ENCODE measurements at regions not wholly inside any gene's neighbourhood (a gene's known extent, or its start where the extent isn't known, plus 50 kb on each side); places are given as distances from the start of the nearest gene placed in this dataset.

GRCh38 chr6:15761045-15761502, 98.2 kb upstream of the DTNBP1 start:
- TF ChIP-seq CTCF (IDR thresholded peaks at IDR 0.05; ENCODE audit: insufficient read depth, low read length): no peak
- DNase-seq (ENCODE audit: low read depth): no peak
- no peak overlapping the region for H3K4me3 ChIP-seq (ENCODE audit: low read depth, low read length)

- TF ChIP-seq CTCF (IDR thresholded peaks at IDR 0.05; ENCODE audit: insufficient read depth, low read length): no peak
- H3K4me3 ChIP-seq (ENCODE audit: low read depth, low read length): no peak overlapping the region
- DNase-seq (ENCODE audit: low read depth): no peak
Observed at GRCh38 chr6:15758631-15759215, 95.9 kb upstream of the DTNBP1 start.

- DNase-seq (ENCODE audit: low read depth): peak; percentile 48
- no peak for TF ChIP-seq CTCF (IDR thresholded peaks at IDR 0.05; ENCODE audit: insufficient read depth, low read length)
- no peak overlapping the region for H3K4me3 ChIP-seq (ENCODE audit: low read depth, low read length)
Observed at GRCh38 chr6:15755526-15755925, 92.7 kb upstream of the DTNBP1 start.

- TF ChIP-seq CTCF (IDR thresholded peaks at IDR 0.05; ENCODE audit: insufficient read depth, low read length): no peak
- H3K4me3 ChIP-seq (ENCODE audit: low read depth, low read length): no peak overlapping the region
Observed at GRCh38 chr6:15754706-15755079, 91.9 kb upstream of the DTNBP1 start.

GRCh38 chr6:15754035-15754705, 91.3 kb upstream of the DTNBP1 start:
- TF ChIP-seq CTCF (IDR thresholded peaks at IDR 0.05; ENCODE audit: insufficient read depth, low read length): no peak
- H3K4me3 ChIP-seq (ENCODE audit: low read depth, low read length): no peak overlapping the region
- no peak for DNase-seq (ENCODE audit: low read depth)

More at GRCh38 chr6:15754706-15755079, 91.9 kb upstream of the DTNBP1 start:
- no peak for DNase-seq (ENCODE audit: low read depth)

GRCh38 chr6:15752820-15753219, 90.0 kb upstream of the DTNBP1 start:
- no peak overlapping the region for H3K4me3 ChIP-seq (ENCODE audit: low read depth, low read length)
- no peak for DNase-seq (ENCODE audit: low read depth)
- no peak for TF ChIP-seq CTCF (IDR thresholded peaks at IDR 0.05; ENCODE audit: insufficient read depth, low read length)

All from fibroblast of the aortic adventitia (primary cell).